Cardiac fibroblast (primary cell): ENCODE measurements at regions not wholly inside any gene's neighbourhood (a gene's known extent, or its start where the extent isn't known, plus 50 kb on each side); places are given as distances from the start of the nearest gene placed in this dataset.

Experiments used
- DNase-seq, 2 donors: peaks; one replicate each; pipeline versions ENCODE4 v3.0.0 to v3.0.0-alpha.2; 2010; ENCODE audit warnings: low read depth in 2 of 2
- H3K4me3 ChIP-seq, 2 donors: replicated peaks in 1 of 2; 1 replicate in 1 of 2; 2 replicates in 1 of 2; pipeline ENCODE4 v1.5.1; 2011; ENCODE audit warnings: low read depth in 2 of 2, low read length in 2 of 2, mild to moderate bottlenecking in 2 of 2, moderate library complexity in 1 of 2
- TF ChIP-seq, protein P1 (sequence below): IDR thresholded peaks from one replicate; pipeline ENCODE4 v1.5.1; 2011; ENCODE audit warnings: low read depth, mild to moderate bottlenecking, low read length, inconsistent platforms

DNA sequence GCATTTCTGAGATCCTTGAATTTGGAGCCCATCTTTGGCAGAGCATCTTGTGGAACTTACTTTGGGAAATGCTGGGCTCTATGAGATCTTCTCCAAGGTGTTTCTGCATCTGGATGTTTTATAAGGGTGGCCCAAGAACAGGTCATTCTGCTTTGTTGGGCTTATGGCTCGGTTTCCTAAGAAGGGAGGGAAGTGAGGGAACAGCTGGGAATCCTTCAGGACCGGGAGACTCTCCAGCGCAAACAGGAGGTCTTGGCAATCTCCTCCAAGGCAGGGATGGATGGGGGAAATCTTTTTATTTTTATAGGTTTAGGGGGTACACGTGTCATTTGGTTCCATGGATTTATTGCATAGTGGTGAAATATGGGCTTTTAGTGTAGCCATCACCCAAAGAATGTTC lies 54.7 kb downstream of the IRX3 start:
- H3K4me3 ChIP-seq, result no peak overlapping the region
- DNase-seq, result no peak
- TF ChIP-seq, protein P1, sequence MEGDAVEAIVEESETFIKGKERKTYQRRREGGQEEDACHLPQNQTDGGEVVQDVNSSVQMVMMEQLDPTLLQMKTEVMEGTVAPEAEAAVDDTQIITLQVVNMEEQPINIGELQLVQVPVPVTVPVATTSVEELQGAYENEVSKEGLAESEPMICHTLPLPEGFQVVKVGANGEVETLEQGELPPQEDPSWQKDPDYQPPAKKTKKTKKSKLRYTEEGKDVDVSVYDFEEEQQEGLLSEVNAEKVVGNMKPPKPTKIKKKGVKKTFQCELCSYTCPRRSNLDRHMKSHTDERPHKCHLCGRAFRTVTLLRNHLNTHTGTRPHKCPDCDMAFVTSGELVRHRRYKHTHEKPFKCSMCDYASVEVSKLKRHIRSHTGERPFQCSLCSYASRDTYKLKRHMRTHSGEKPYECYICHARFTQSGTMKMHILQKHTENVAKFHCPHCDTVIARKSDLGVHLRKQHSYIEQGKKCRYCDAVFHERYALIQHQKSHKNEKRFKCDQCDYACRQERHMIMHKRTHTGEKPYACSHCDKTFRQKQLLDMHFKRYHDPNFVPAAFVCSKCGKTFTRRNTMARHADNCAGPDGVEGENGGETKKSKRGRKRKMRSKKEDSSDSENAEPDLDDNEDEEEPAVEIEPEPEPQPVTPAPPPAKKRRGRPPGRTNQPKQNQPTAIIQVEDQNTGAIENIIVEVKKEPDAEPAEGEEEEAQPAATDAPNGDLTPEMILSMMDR, result no peak

DNA sequence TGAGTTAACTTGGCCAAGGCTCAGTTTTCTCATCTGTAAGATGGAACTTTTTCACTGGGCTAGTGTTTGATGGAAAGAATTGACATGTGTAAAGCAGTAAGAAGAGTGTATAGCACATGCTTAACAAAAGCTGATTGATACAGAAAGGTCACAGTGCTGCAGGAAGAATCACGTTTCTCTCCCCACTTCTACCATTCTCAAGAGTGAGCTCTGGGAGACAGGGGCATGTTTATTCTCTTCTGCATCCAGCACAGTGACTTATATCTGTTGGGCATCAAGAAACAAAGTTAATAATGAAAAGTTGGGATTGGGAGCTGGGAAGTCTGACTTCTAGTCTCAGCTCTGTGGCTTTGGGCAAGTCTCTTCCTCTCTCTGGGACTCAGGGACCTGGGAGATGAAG lies 55.3 kb downstream of the IRX3 start:
- no peak overlapping the region for H3K4me3 ChIP-seq
- TF ChIP-seq, protein P1, result no peak
- no peak for DNase-seq

DNA sequence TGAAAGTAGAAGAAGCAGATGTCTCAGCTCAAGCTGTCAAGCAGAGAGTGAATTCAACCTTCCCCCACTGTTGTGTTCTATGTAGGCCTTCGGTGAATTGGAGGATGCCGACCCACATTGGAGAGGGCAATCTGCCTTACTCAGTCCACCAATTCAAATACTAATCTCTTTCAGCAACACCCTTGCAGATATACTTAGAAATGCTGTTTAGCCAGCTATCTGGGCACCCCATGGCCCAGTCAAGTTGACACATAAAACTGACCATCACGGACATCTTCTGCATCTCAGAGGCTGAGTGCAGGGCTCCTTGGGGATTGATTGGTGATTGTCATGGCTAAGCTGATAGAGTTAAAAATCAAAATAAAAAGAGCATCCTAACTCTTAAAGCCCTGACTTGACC lies 58.3 kb downstream of the IRX3 start:
- no peak for DNase-seq
- H3K4me3 ChIP-seq, result no peak overlapping the region
- TF ChIP-seq, protein P1, result no peak

DNA sequence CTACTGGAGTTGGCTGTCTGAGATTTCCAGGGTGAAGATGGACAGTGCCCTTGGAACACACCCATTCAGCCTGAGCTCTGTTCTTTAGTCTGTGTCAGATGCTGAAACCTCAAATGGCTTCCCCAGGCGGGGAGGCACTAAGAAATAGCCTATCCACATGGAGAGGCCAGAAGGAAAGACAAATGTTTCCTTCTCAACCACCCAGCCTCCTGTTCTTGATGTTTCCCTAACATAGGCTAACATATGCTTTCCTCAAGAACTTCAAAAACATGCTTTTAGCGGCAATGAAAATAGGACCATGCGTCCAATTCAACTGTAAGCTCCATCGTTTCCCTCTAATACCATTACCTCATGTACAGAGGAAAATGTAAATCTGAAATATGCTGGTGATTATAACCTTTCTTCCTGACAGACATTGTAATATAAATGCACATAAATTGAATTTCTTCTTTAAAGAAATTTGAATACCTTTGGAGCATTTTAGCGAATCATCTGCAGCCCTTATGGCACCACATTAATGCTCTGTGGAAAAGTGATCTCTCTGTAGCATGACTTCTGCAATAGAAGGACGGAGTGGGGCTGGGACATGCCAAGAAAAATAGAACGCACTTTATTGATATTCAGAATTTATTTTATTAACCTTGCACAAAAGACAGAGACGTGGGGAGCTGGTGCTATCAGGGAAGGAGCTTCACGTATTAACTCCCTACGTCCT lies 60.1 kb downstream of the IRX3 start:
- no peak for DNase-seq
- TF ChIP-seq, protein P1, result no peak
- no peak overlapping the region for H3K4me3 ChIP-seq

DNA sequence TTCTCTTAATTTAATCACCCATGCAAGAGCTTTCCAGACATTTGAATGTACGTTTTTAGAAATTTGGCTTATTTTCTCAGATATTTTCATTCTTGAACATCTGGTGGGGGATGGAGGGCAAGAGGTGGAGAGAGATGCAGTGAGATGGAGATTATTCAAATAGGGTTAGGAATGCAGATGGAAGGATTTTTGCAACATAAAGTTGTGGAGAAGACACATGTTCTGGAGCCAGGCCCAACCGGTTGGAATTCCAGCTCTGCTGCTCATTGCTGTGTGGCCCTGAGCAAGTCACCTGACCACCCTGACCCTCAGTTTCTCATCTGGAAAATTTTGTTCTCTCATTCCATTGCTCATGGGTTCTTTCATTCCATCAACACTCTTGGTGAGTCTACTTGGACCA lies 66.9 kb downstream of the IRX3 start:
- no peak for DNase-seq

DNA sequence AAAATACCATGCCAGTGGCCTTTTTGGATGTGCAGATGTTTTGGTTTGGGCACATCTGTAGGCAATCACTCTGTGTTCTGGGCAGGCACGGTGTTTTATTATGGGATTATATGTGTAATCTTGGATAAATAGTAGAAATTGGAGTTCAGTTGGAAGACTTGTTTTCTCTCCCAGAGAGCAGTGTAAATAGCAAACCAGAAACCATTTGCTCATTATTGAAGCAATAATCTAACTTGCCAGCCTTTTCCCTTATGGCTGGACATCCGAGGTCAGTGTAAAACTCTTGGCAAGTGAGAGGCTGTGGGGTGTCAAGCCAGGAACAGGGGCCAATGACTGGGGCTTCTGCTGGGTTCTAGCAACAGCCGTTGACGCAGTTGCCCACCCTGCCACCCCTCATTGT lies 69.9 kb downstream of the IRX3 start:
- TF ChIP-seq, protein P1, result no peak
- H3K4me3 ChIP-seq, result no peak overlapping the region
- no peak for DNase-seq

More for the DNA sequence above, 66.9 kb downstream of the IRX3 start:
- H3K4me3 ChIP-seq, result no peak overlapping the region
- TF ChIP-seq, protein P1, result no peak

DNA sequence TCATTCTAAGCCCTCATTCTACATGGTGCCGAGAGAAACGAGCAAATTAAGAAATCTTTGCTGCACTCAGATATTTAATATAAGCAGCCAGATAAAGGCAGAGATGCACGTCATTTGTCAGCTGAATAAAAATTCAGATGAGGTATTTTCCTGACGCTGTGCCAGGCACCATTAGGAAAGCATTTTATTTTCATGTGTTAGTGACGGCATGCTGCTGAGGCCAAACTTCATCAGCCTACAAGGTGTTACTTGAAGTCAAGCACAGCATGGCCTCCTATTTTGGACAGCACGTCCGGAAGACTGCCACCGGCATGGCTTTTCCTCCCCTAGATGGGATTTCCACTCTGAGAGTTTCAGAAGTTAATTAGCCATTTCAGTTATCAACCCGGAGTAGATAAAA lies 70.3 kb downstream of the IRX3 start:
- H3K4me3 ChIP-seq, result no peak overlapping the region
- peak in 1 of 2 donors; percentile 42 for DNase-seq
- TF ChIP-seq, protein P1, result no peak
